Spleen (tissue), 11 donors: ENCODE measurements at regions not wholly inside any gene's neighbourhood (a gene's known extent, or its start where the extent isn't known, plus 50 kb on each side); places are given as distances from the start of the nearest gene placed in this dataset.
A peak's percentile ranks its signal among the peaks of the same experiment; 100 is the strongest.

Experiments
- DNase-seq: peaks from one replicate; pipeline ENCODE4 v3.0.0-alpha.2; 2020
- H3K27ac ChIP-seq, 8 donors: fragments of 200-600 bp; sonication (generic) in 7 of 8; 1 replicate in 4 of 8; 2 replicates in 4 of 8; pipeline versions ENCODE4 v1.5.0 to v1.8.0; 2016 to 2021; ENCODE audit warnings: inconsistent platforms in 4 of 8, mild to moderate bottlenecking in 4 of 8, moderate library complexity in 1 of 8
- H3K27me3 ChIP-seq, 7 donors: fragments of 200-600 bp; sonication (generic) in 6 of 7; replicated peaks in 1 of 7; 1 replicate in 4 of 7; 2 replicates in 3 of 7; pipeline versions ENCODE4 v1.5.0 to v1.8.0; 2016 to 2021; ENCODE audit warnings: inconsistent platforms in 3 of 7, mild to moderate bottlenecking in 1 of 7
- H3K36me3 ChIP-seq, 6 donors: fragments of 200-600 bp; sonication (generic) in 5 of 6; 1 replicate in 4 of 6; 2 replicates in 2 of 6; pipeline versions ENCODE4 v1.5.0 to v1.8.0; 2016 to 2021; ENCODE audit warnings: inconsistent platforms in 2 of 6
- H3K4me1 ChIP-seq, 6 donors: fragments of 200-600 bp; sonication (generic) in 5 of 6; 1 replicate in 3 of 6; 2 replicates in 3 of 6; pipeline versions ENCODE4 v1.5.0 to v1.8.0; 2016 to 2021; ENCODE audit warnings: inconsistent platforms in 3 of 6
- H3K4me3 ChIP-seq, 8 donors: fragments of 200-600 bp; sonication (generic) in 7 of 8; 1 replicate in 4 of 8; 2 replicates in 4 of 8; pipeline versions ENCODE4 v1.5.0 to v1.8.0; 2016 to 2021; ENCODE audit warnings: inconsistent platforms in 4 of 8, mild to moderate bottlenecking in 4 of 8, moderate library complexity in 2 of 8
- H3K9me3 ChIP-seq, 8 donors: fragments of 200-600 bp; sonication (generic) in 7 of 8; 1 replicate in 4 of 8; 2 replicates in 4 of 8; pipeline versions ENCODE4 v1.5.0 to v1.8.0; 2016 to 2021; ENCODE audit warnings: inconsistent platforms in 4 of 8
- POLR2A ChIP-seq, 3 donors: fragments of 450-650 bp; IDR thresholded peaks; one replicate each; pipeline ENCODE4 v1.5.1; 2017; ENCODE audit warnings: antibody characterized with exemption in 3 of 3, mild to moderate bottlenecking in 1 of 3
- POLR2AphosphoS5 ChIP-seq, 3 donors: sonication (generic); formaldehyde crosslinking; IDR thresholded peaks; one replicate each; pipeline ENCODE4 v1.5.1; 2017; ENCODE audit warnings: antibody characterized with exemption in 3 of 3
- WGBS, 5 donors: extraction: QIAGEN DNeasy Blood & Tissue Kit in 3 of 5; methylation state at CpG; one replicate each; pipeline versions ENCODE4 v1.1.5 to v1.1.7; 2013 to 2018; 5-methylcytosine and 5-hydroxymethylcytosine counted together
- intact Hi-C: fragments of 100-400 bp; cut with DNase I; formaldehyde crosslinking; loops from one replicate; pipeline ENCODE4 v1.15.0; 2023; ENCODE audit warnings: low total_unique reads
- TF ChIP-seq, protein P1 (sequence below), 11 experiments: fragments of 200-600 bp in 7 of 11; fragments of 450-650 bp in 4 of 11; sonication (generic) in 4 of 11; IDR thresholded peaks in 8 of 11; conservative IDR thresholded peaks in 3 of 11; 1 replicate in 7 of 11; 2 replicates in 4 of 11; pipeline versions ENCODE4 v1.4.0 to v1.8.0; 2016 to 2021; ENCODE audit warnings: antibody characterized with exemption in 11 of 11, inconsistent platforms in 4 of 11, mild to moderate bottlenecking in 1 of 11
- donor health status: healthy with polysubstance abuse.
- donor health status: DM: no; HTN: no; CAD: no; lungs with moderate emphysema.
- donor health status: DM: no; HTN: no; CAD: no.
- donor health status: Bipolar disorder and iron deficiency.
- donor health status: healthy.
- donor health status: DM: no; HTN: no; CAD: no.
- donor health status: DM: yes; HTN: yes; CAD: no.

DNA sequence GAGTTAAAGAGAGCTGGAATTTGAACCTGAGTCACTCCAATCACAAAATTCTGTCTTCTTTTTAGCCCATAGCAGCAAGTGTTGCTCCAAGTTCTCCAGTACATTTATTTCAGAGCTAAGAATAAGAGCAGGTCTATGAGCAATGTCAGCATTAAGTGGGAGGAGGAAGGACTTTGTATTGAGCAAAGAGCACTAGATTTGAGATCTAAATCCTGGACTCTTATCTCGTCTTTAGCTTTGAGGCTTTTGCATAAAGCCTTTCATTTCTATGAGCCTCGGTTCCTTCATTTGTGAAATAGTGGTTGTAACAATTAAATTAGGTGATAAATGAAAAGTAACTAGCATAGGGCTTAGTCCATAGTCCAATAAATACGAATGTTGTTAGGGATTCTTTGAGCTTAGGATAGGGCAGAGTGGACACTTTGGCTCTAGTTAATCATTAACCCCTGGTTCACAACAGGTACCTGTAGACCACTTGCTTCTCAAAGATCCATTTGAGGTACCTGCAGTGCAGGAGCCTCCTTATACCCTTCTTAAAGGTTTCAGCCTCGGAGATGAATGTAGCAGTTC, 464.1 kb upstream of the KLF4 start:
- no peak for TF ChIP-seq POLR2AphosphoS5 (IDR thresholded peaks at IDR 0.05)
- TF ChIP-seq, protein P1, sequence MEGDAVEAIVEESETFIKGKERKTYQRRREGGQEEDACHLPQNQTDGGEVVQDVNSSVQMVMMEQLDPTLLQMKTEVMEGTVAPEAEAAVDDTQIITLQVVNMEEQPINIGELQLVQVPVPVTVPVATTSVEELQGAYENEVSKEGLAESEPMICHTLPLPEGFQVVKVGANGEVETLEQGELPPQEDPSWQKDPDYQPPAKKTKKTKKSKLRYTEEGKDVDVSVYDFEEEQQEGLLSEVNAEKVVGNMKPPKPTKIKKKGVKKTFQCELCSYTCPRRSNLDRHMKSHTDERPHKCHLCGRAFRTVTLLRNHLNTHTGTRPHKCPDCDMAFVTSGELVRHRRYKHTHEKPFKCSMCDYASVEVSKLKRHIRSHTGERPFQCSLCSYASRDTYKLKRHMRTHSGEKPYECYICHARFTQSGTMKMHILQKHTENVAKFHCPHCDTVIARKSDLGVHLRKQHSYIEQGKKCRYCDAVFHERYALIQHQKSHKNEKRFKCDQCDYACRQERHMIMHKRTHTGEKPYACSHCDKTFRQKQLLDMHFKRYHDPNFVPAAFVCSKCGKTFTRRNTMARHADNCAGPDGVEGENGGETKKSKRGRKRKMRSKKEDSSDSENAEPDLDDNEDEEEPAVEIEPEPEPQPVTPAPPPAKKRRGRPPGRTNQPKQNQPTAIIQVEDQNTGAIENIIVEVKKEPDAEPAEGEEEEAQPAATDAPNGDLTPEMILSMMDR (IDR thresholded peaks at IDR 0.05 in 8 of 11, conservative IDR thresholded peaks at IDR 0.05 in 3 of 11) = no peak
- no peak for TF ChIP-seq POLR2A (IDR thresholded peaks at IDR 0.05)
- intact Hi-C loops = no loop called here
- Histone ChIP-seq H3K4me3 (no peak overlapping the region), H3K36me3 (no peaks in the 10 kb centered on the region), H3K9me3 (peaks cover 0 to 29% (median 18%) of the 10 kb centered on the region in 8 donors), H3K27ac (peak overlapping the region in 1 of 8 donors; percentile 14), H3K4me1 (peaks cover 0 to 5% (median 0%) of the 10 kb centered on the region in 6 donors), H3K27me3 (no peaks in the 10 kb centered on the region)
- DNase-seq = no peak
- 80 to 89% (median 86%) methylated on average over 4 of the region's 4 CpGs for WGBS, 5 donors

GRCh38 chr9:107952773-107953172, 463.2 kb upstream of the KLF4 start:
- peaks cover 0 to 4% (median 0%) of the 10 kb centered on the region in 6 donors for H3K4me1 ChIP-seq
- no peak for TF ChIP-seq POLR2AphosphoS5 (IDR thresholded peaks at IDR 0.05)
- TF ChIP-seq, protein P1 (IDR thresholded peaks at IDR 0.05 in 8 of 11, conservative IDR thresholded peaks at IDR 0.05 in 3 of 11) = no peak
- no peak for TF ChIP-seq POLR2A (IDR thresholded peaks at IDR 0.05)
- H3K9me3 ChIP-seq = peaks cover 0 to 29% (median 18%) of the 10 kb centered on the region in 8 donors
- no peaks in the 10 kb centered on the region for H3K27me3 ChIP-seq
- 82 to 100% (median 90%) methylated on average over 1 of the region's 1 CpG for WGBS, 5 donors
- intact Hi-C loops = no loop called here
- H3K27ac ChIP-seq = no peak overlapping the region
- no peaks in the 10 kb centered on the region for H3K36me3 ChIP-seq
- H3K4me3 ChIP-seq = no peak overlapping the region
- no peak for DNase-seq

- Histone ChIP-seq H3K27me3 (no peaks in the 10 kb centered on the region), H3K36me3 (no peaks in the 10 kb centered on the region), H3K27ac (no peak overlapping the region), H3K4me3 (no peak overlapping the region), H3K4me1 (peaks cover 0 to 4% (median 0%) of the 10 kb centered on the region in 6 donors), H3K9me3 (peaks cover 0 to 29% (median 18%) of the 10 kb centered on the region in 8 donors)
- TF ChIP-seq POLR2AphosphoS5 (IDR thresholded peaks at IDR 0.05) = no peak
- TF ChIP-seq, protein P1 (IDR thresholded peaks at IDR 0.05 in 8 of 11, conservative IDR thresholded peaks at IDR 0.05 in 3 of 11) = no peak
- no peak for TF ChIP-seq POLR2A (IDR thresholded peaks at IDR 0.05)
- 84 to 97% (median 93%) methylated on average over 2 of the region's 2 CpGs for WGBS, 5 donors
- intact Hi-C loops = no loop called here
- DNase-seq = no peak
Measured at GRCh38 chr9:107951511-107951910, 461.9 kb upstream of the KLF4 start.

DNA sequence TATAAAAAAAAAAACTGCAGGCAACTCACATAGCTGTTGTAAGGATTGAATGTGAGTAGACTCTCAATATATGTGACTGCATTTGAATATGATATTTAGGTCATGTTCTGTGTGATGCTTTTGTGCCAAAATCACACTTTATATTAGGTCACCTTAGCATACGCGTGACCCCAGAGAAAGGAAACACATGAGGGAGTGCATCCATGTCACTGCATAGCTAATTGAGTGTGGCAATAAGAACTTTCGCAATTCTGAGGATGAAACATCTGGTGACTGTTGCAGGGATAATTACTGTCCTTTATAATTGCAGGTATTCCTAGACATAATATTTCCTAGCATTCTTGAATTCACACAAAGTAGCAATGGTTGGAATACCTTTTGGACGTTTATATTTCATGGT, 459.5 kb upstream of the KLF4 start:
- H3K27me3 ChIP-seq = no peaks in the 10 kb centered on the region
- H3K4me1 ChIP-seq = peaks cover 0 to 4% (median 0%) of the 10 kb centered on the region in 6 donors
- TF ChIP-seq, protein P1 (IDR thresholded peaks at IDR 0.05 in 8 of 11, conservative IDR thresholded peaks at IDR 0.05 in 3 of 11) = no peak
- TF ChIP-seq POLR2AphosphoS5 (IDR thresholded peaks at IDR 0.05) (no peak), POLR2A (IDR thresholded peaks at IDR 0.05) (no peak)
- intact Hi-C loops = no loop called here
- no peaks in the 10 kb centered on the region for H3K36me3 ChIP-seq
- no peak overlapping the region for H3K4me3 ChIP-seq
- peaks cover 0 to 29% (median 18%) of the 10 kb centered on the region in 8 donors for H3K9me3 ChIP-seq
- WGBS, 5 donors = 48 to 76% (median 71%) methylated on average over 4 of the region's 4 CpGs
- no peak for DNase-seq
- no peak overlapping the region for H3K27ac ChIP-seq
